ENCODE measurements at regions not wholly inside any gene's neighbourhood (a gene's known extent, or its start where the extent isn't known, plus 50 kb on each side); places are given as distances from the start of the nearest gene placed in this dataset.

GRCh38 chr13:26998292-26998691 lies 173.3 kb downstream of the USP12 start:
- Histone ChIP-seq H3K27ac (ENCODE audit: low read depth, low read length) (no peak overlapping the region), H3K4me2 (ENCODE audit: low read length) (no peak overlapping the region), H3K36me3 (ENCODE audit: control insufficient read depth in 1 of 2, insufficient read depth in 2 of 2, low read length in 2 of 2) (no peaks in the 10 kb centered on the region), H3K9ac (ENCODE audit: low read length) (no peak overlapping the region), H3K79me2 (ENCODE audit: insufficient read depth, low read length) (no peaks in the 10 kb centered on the region), H2AFZ (ENCODE audit: low read depth, low read length, poor library complexity, severe bottlenecking) (no peak overlapping the region), H3K9me2 (ENCODE audit: insufficient read depth) (no peaks in the 10 kb centered on the region), H3K4me3 (replicated peaks in 1 of 2; ENCODE audit: low read depth in 1 of 2, low read length in 2 of 2) (no peak overlapping the region), H4K20me1 (ENCODE audit: insufficient read depth) (no peaks in the 10 kb centered on the region), H3K4me1 (ENCODE audit: control insufficient read depth in 1 of 2, insufficient read depth in 2 of 2, low read length in 2 of 2) (no peaks in the 10 kb centered on the region), H3K27me3 (ENCODE audit: insufficient read depth, low read length) (no peaks in the 10 kb centered on the region), H3K9me3 (ENCODE audit: control insufficient read depth in 1 of 2, insufficient read depth in 1 of 2, low read depth in 1 of 2, low read length in 2 of 2) (0 out of 4 replicates have a peak, but pooled peaks cover 0 to 3% of the 10 kb centered on the region in 2 experiments)
- RAD21 ChIA-PET (ENCODE audit: low non-redundant PET in 1 of 2, low total read pairs in 2 of 2, uncharacterized antibody in 2 of 2, unreplicated experiment in 2 of 2), result no interaction called here
- intact Hi-C loops (cut with micrococcal nuclease), result no loop called here
- TF ChIP-seq POLR2A (IDR thresholded peaks at IDR 0.05; ENCODE audit: borderline replicate concordance, extremely low read depth, insufficient read depth, insufficient read length) (no peak), CEBPB (IDR thresholded peaks at IDR 0.05; ENCODE audit: low read depth) (no peak), JUND (IDR thresholded peaks at IDR 0.05) (no peak), SRF (IDR thresholded peaks at IDR 0.05; ENCODE audit: low read depth) (no peak), CBX3 (IDR thresholded peaks at IDR 0.05; ENCODE audit: low read depth) (no peak), ATF3 (IDR thresholded peaks at IDR 0.05) (no peak), TCF7L2 (IDR thresholded peaks at IDR 0.05; ENCODE audit: borderline replicate concordance, extremely low read depth, insufficient read depth, insufficient read length) (no peak), RAD21 (IDR thresholded peaks at IDR 0.05; ENCODE audit: low read depth) (no peak), EZH2phosphoT487 (IDR thresholded peaks at IDR 0.05; ENCODE audit: borderline replicate concordance) (no peak), SIN3A (IDR thresholded peaks at IDR 0.05; ENCODE audit: low read depth) (no peak), FOSL1 (IDR thresholded peaks at IDR 0.05; ENCODE audit: low read depth) (no peak), ZBTB33 (IDR thresholded peaks at IDR 0.05; ENCODE audit: extremely low read depth, insufficient replicate concordance, low read length) (no peak), EZH2 (IDR thresholded peaks at IDR 0.05) (no peak), ELF1 (IDR thresholded peaks at IDR 0.05; ENCODE audit: borderline replicate concordance, low read depth) (no peak), ZFX (IDR thresholded peaks at IDR 0.05) (no peak)
- POLR2A ChIA-PET, result no interaction called here
- ATAC-seq (no peak), DNase-seq (ENCODE audit: low read depth, low spot score) (no peak)
- no TSS peak for BruUV-seq (replicated peaks)
- CTCF ChIA-PET, result interaction anchor here (0.8 kb wide), 1 partner anchor 13 kb away, joined by 3 read pairs; no protein-coding TSS in a partner anchor
